Activated B cell treated with CpG ODN at 0.5 μM for 24 hours (primary cell): ENCODE measurements at regions not wholly inside any gene's neighbourhood (a gene's known extent, or its start where the extent isn't known, plus 50 kb on each side); places are given as distances from the start of the nearest gene placed in this dataset.

Experiments used
- ATAC-seq: fragments of 200-7000 bp; cut with Tn5 transposase; one replicate; pipeline ENCODE4 v1.10.0; 2021; ENCODE audit warnings: low read depth, mild to moderate bottlenecking, moderate library complexity
- CTCF ChIA-PET: fragments of 350-600 bp; sonication (Branson Sonifier 250); formaldehyde crosslinking; loops from one replicate; lab custom pipeline; 2021; ENCODE audit warnings: antibody characterized with exemption; lab: Charles Lee
- POLR2A ChIA-PET: fragments of 350-600 bp; sonication (Branson Sonifier 250); formaldehyde crosslinking; loops from one replicate; lab custom pipeline; 2021; ENCODE audit warnings: antibody characterized with exemption; lab: Charles Lee
- DNase-seq: peaks from one replicate; pipeline ENCODE4 v3.0.0; 2022
- H3K27ac Mint-ChIP-seq: one replicate; pipeline ENCODE4 v1.8.0; 2020; ENCODE audit warnings: mixed read lengths
- H3K27me3 Mint-ChIP-seq: one replicate; pipeline ENCODE4 v1.8.0; 2021; ENCODE audit warnings: mixed read lengths
- H3K36me3 Mint-ChIP-seq: one replicate; pipeline ENCODE4 v1.8.0; 2021; ENCODE audit warnings: low read depth, mixed read lengths
- H3K4me1 Mint-ChIP-seq: one replicate; pipeline ENCODE4 v1.8.0; 2021; ENCODE audit warnings: mixed read lengths
- H3K4me3 Mint-ChIP-seq: one replicate; pipeline ENCODE4 v1.8.0; 2020; ENCODE audit warnings: mild to moderate bottlenecking, mixed read lengths
- H3K9me3 Mint-ChIP-seq: one replicate; pipeline ENCODE4 v1.8.0; 2020; ENCODE audit warnings: mixed read lengths
- CTCF ChIP-seq: fragments of 200-600 bp; IDR thresholded peaks from one replicate; pipeline ENCODE4 v1.8.0; 2022; ENCODE audit warnings: antibody characterized with exemption, mild to moderate bottlenecking
- intact Hi-C: fragments of 100-400 bp; cut with micrococcal nuclease; formaldehyde crosslinking; loops from one replicate; pipeline ENCODE4 v1.15.1; 2024

DNA sequence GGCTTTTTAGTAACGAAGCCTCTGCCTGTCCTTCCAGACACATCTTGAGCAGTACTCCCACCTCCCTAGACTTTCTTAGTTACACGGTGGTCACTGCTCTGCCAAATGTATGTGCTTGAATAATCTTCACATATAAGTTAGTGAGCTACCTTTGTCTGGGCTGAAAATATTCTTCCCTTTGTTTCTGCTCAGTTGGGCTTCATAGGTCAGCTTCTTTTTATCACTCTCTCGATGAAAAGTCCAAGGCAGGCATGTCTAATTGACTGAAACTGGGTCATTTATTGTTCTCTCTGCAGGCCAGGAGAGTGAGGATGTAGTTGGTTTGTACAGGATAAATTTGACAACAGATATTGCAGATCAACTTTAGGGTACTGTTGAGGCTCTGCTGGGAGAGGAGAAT is 636.7 kb upstream of the IGFBP3 start:
- Mint-ChIP-seq H3K4me1 (no peaks in the 10 kb centered on the region), H3K36me3 (no peaks in the 10 kb centered on the region), H3K9me3 (peaks cover 6% of the 10 kb centered on the region), H3K4me3 (no peak overlapping the region), H3K27me3 (no peaks in the 10 kb centered on the region), H3K27ac (no peak overlapping the region)
- ChIA-PET POLR2A (no interaction called here), CTCF (no interaction called here)
- no peak for ATAC-seq
- DNase-seq: no peak
- TF ChIP-seq CTCF: no peak
- intact Hi-C loops: no loop called here

DNA sequence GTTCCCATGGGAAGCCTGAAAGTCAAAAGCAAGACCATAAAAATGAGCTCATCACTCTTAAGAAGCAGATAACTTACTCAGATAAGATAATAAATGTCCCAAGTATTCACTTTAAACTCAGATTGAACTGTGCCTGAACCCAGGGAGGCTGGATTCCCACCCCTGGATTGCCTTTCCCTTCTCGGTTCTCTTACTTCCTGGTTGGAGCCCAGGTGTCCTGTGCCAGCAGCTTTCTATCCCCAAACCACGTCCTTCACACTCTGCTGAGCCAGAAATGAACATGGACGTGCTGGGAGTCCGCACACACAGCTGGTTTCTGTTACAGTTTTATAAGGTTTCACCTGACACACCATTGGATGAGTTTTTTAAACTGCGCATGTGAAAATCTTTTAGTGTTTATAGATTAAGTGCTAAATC is 636.2 kb upstream of the IGFBP3 start:
- H3K27ac Mint-ChIP-seq: no peak overlapping the region
- ChIA-PET CTCF (no interaction called here), POLR2A (no interaction called here)
- intact Hi-C loops: no loop called here
- H3K4me1 Mint-ChIP-seq: no peaks in the 10 kb centered on the region
- DNase-seq (no peak), ATAC-seq (no peak)
- no peaks in the 10 kb centered on the region for H3K36me3 Mint-ChIP-seq
- TF ChIP-seq CTCF: no peak
- peaks cover 3% of the 10 kb centered on the region for H3K9me3 Mint-ChIP-seq
- no peaks in the 10 kb centered on the region for H3K27me3 Mint-ChIP-seq
- H3K4me3 Mint-ChIP-seq: no peak overlapping the region

- no peak overlapping the region for H3K4me3 Mint-ChIP-seq
- H3K4me1 Mint-ChIP-seq: no peaks in the 10 kb centered on the region
- TF ChIP-seq CTCF: no peak
- H3K9me3 Mint-ChIP-seq: peaks cover 3% of the 10 kb centered on the region
- H3K27ac Mint-ChIP-seq: no peak overlapping the region
- no peaks in the 10 kb centered on the region for H3K36me3 Mint-ChIP-seq
- POLR2A ChIA-PET: no interaction called here
- intact Hi-C loops: no loop called here
- CTCF ChIA-PET: no interaction called here
- no peaks in the 10 kb centered on the region for H3K27me3 Mint-ChIP-seq
- DNase-seq (no peak), ATAC-seq (no peak)
Observed at GRCh38 chr7:46554688-46555422, 633.8 kb upstream of the IGFBP3 start.

DNA sequence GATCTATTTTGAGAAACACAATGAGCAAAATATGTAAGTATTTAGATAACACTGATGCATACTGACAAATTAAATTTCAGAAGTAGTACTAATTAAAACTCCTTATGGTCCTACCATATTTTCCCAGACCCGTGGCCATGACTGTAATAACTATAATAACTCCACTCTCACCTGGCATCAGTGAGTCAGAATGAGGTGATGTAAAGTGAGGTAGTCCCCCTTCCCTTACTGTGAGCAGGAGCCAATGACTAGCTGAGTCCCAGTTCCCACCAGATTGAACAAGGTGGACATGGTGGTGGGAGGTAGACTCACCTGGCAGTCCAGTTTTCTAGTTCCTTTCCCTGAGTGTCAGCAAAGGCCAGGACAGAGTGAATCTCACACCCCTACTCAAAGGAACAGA is 630.5 kb upstream of the IGFBP3 start:
- POLR2A ChIA-PET: no interaction called here

DNA sequence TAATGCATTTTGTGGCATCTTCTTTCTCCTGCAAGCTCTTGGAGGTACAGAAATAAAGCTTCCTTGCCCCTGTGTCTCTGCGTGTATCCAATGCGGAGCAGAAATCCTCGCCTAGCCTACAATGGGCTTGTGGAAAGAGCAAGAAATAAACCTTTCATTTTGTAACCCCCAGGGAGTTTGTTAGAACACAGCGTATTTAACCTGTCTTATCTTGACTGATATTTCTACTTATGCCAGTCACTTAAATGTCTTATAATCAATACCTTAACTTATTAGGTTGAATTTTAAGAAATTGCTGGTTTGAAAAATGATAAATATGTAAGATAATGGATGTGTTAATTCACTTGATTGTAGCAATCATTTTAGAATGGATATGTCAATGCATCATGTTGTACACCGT is 629.8 kb upstream of the IGFBP3 start:
- TF ChIP-seq CTCF: no peak
- peaks cover 3% of the 10 kb centered on the region for H3K9me3 Mint-ChIP-seq
- ChIA-PET CTCF (no interaction called here), POLR2A (no interaction called here)
- no peaks in the 10 kb centered on the region for H3K27me3 Mint-ChIP-seq
- ATAC-seq (no peak), DNase-seq (no peak)
- H3K27ac Mint-ChIP-seq: no peak overlapping the region
- H3K36me3 Mint-ChIP-seq: no peaks in the 10 kb centered on the region
- H3K4me3 Mint-ChIP-seq: no peak overlapping the region
- no peaks in the 10 kb centered on the region for H3K4me1 Mint-ChIP-seq
- intact Hi-C loops: no loop called here

More for the DNA sequence above, 630.5 kb upstream of the IGFBP3 start:
- Mint-ChIP-seq H3K4me3 (no peak overlapping the region), H3K4me1 (no peaks in the 10 kb centered on the region), H3K27me3 (no peaks in the 10 kb centered on the region), H3K9me3 (peaks cover 3% of the 10 kb centered on the region), H3K36me3 (no peaks in the 10 kb centered on the region), H3K27ac (no peak overlapping the region)
- TF ChIP-seq CTCF: no peak
- DNase-seq: no peak
- CTCF ChIA-PET: no interaction called here
- intact Hi-C loops: no loop called here
- no peak for ATAC-seq
